IMR-90 (cell line): ENCODE measurements at regions not wholly inside any gene's neighbourhood (a gene's known extent, or its start where the extent isn't known, plus 50 kb on each side); places are given as distances from the start of the nearest gene placed in this dataset.

Source experiments
- ATAC-seq: fragments of 200-7000 bp; cut with Tn5 transposase; 2 replicates; pipeline ENCODE4 v1.9.1; 2020; ENCODE audit warnings: low read depth, mild to moderate bottlenecking, moderate library complexity
- BruUV-seq: library from RNA; stranded (reverse); fragments of 400-500 nt; replicated peaks from 2 replicates; lab custom pipeline; 2021; lab: Mats Ljungman, UMichigan
- CTCF ChIA-PET: fragments of 300-600 bp; formaldehyde crosslinking; extraction: SDS; loops from one replicate; lab custom pipeline; 2021; ENCODE audit warnings: antibody characterized with exemption; lab: Yijun Ruan, JAX
- POLR2A ChIA-PET: fragments of 300-600 bp; sonication (Branson Sonifier 250); formaldehyde crosslinking; loops from one replicate; lab custom pipeline; 2022; ENCODE audit warnings: antibody characterized with exemption; ENCODE audit not compliant: unreplicated experiment; lab: Charles Lee
- DNase-seq: peaks from one replicate; pipeline ENCODE4 v3.0.0; 2013
- H2AFZ ChIP-seq: replicated peaks from 2 replicates; pipeline ENCODE3; 2013; ENCODE audit warnings: low read length, mild to moderate bottlenecking; ENCODE audit not compliant: poor library complexity
- H2AK5ac ChIP-seq: 2 replicates; pipeline ENCODE4 v1.6.1; 2013; ENCODE audit warnings: low read depth, low read length, inconsistent platforms
- H2AK9ac ChIP-seq: replicated peaks from 2 replicates; pipeline ENCODE3; 2013; ENCODE audit warnings: mild to moderate bottlenecking, low read depth, low read length, moderate library complexity; ENCODE audit not compliant: poor library complexity
- H2BK120ac ChIP-seq: 2 replicates; pipeline ENCODE4 v1.6.1; 2013; ENCODE audit warnings: low read depth, low read length, inconsistent platforms
- H2BK15ac ChIP-seq: 3 replicates; pipeline ENCODE4 v1.6.1; 2013; ENCODE audit warnings: low read depth, low read length, inconsistent platforms
- H2BK20ac ChIP-seq: 2 replicates; pipeline ENCODE4 v1.6.1; 2013; ENCODE audit warnings: low read depth, mild to moderate bottlenecking, inconsistent platforms, low read length, moderate library complexity
- H2BK5ac ChIP-seq: 2 replicates; pipeline ENCODE4 v1.6.1; 2013; ENCODE audit warnings: mild to moderate bottlenecking, low read depth, low read length, inconsistent platforms; ENCODE audit not compliant: poor library complexity, severe bottlenecking
- H3K14ac ChIP-seq: replicated peaks from 2 replicates; pipeline ENCODE4 v1.6.1; 2013; ENCODE audit warnings: low read depth, low read length, inconsistent platforms
- H3K18ac ChIP-seq: 2 replicates; pipeline ENCODE4 v1.6.1; 2013; ENCODE audit warnings: low read depth, low read length, control low read depth
- H3K23ac ChIP-seq: 2 replicates; pipeline ENCODE4 v1.6.1; 2013; ENCODE audit warnings: low read depth, low read length, inconsistent platforms
- H3K27ac ChIP-seq: 2 replicates; pipeline ENCODE4 v1.5.1; 2013; ENCODE audit warnings: mild to moderate bottlenecking, control low read depth, low read length; ENCODE audit not compliant: insufficient read depth
- H3K27me3 ChIP-seq: 2 replicates; pipeline ENCODE4 v1.6.1; 2013; ENCODE audit warnings: low read length; ENCODE audit not compliant: control insufficient read depth, insufficient read depth
- H3K36me3 ChIP-seq: 2 replicates; pipeline ENCODE4 v1.6.1; 2013; ENCODE audit warnings: low read length, mixed read lengths; ENCODE audit not compliant: control insufficient read depth, insufficient read depth
- H3K4ac ChIP-seq: 2 replicates; pipeline ENCODE4 v1.6.1; 2013; ENCODE audit warnings: low read depth, low read length, inconsistent platforms
- H3K4me1 ChIP-seq: 2 replicates; pipeline ENCODE4 v1.6.1; 2013; ENCODE audit warnings: low read length, mixed read lengths; ENCODE audit not compliant: control insufficient read depth, insufficient read depth
- H3K4me2 ChIP-seq: 2 replicates; pipeline ENCODE4 v1.6.1; 2013; ENCODE audit warnings: low read depth, mild to moderate bottlenecking, control low read depth, low read length, moderate library complexity
- H3K4me3 ChIP-seq: 2 replicates; pipeline ENCODE4 v1.5.1; 2013; ENCODE audit warnings: low read depth, mild to moderate bottlenecking, control low read depth, low read length, moderate library complexity; ENCODE audit not compliant: insufficient read depth
- H3K56ac ChIP-seq: 2 replicates; pipeline ENCODE4 v1.6.1; 2013; ENCODE audit warnings: low read length, inconsistent platforms; ENCODE audit not compliant: insufficient read depth; ENCODE audit errors: extremely low read depth
- H3K79me1 ChIP-seq, 2 experiments: 2 replicates each; pipeline ENCODE4 v1.6.1; 2013; ENCODE audit warnings: low read length in 2 of 2, inconsistent platforms in 1 of 2, low read depth in 1 of 2
- H3K9ac ChIP-seq: 2 replicates; pipeline ENCODE4 v1.6.1; 2013; ENCODE audit warnings: low read depth, low read length, control low read depth
- H3K9me1 ChIP-seq: 2 replicates; pipeline ENCODE4 v1.6.1; 2013; ENCODE audit warnings: low read length, inconsistent platforms; ENCODE audit not compliant: insufficient read depth
- H3K9me3 ChIP-seq: 2 replicates; pipeline ENCODE4 v1.6.1; 2013; ENCODE audit warnings: low read length; ENCODE audit not compliant: control insufficient read depth, insufficient read depth
- H4K20me1 ChIP-seq: 2 replicates; pipeline ENCODE4 v1.6.1; 2013; ENCODE audit warnings: low read length, inconsistent platforms; ENCODE audit not compliant: insufficient read depth
- H4K5ac ChIP-seq: 2 replicates; pipeline ENCODE4 v1.6.1; 2013; ENCODE audit warnings: mild to moderate bottlenecking, low read depth, low read length, control low read depth
- H4K8ac ChIP-seq, 2 experiments: 2 replicates each; pipeline ENCODE4 v1.6.1; 2013; ENCODE audit warnings: low read depth in 2 of 2, low read length in 2 of 2, control low read depth in 1 of 2, inconsistent platforms in 1 of 2
- H4K91ac ChIP-seq: 2 replicates; pipeline ENCODE4 v1.6.1; 2013; ENCODE audit warnings: low read depth, low read length, inconsistent platforms; ENCODE audit not compliant: insufficient read depth
- CEBPB ChIP-seq: IDR thresholded peaks from 2 replicates; pipeline ENCODE4 v1.6.1; 2012; ENCODE audit warnings: low read depth, low read length, improper control_type of control experiment
- CHD1 ChIP-seq: IDR thresholded peaks from 2 replicates; pipeline ENCODE4 v1.6.1; 2012; ENCODE audit warnings: low read depth, low read length, improper control_type of control experiment
- FOS ChIP-seq: fragments of 150-350 bp; IDR thresholded peaks from 2 replicates; pipeline ENCODE4 v1.6.1; 2016; ENCODE audit warnings: low read depth, low read length
- MXI1 ChIP-seq: IDR thresholded peaks from 2 replicates; pipeline ENCODE4 v1.6.1; 2012; ENCODE audit warnings: low read depth, mild to moderate bottlenecking, low read length, moderate library complexity, borderline replicate concordance
- POLR2A ChIP-seq: IDR thresholded peaks from 2 replicates; pipeline ENCODE4 v1.6.1; 2012; ENCODE audit warnings: mild to moderate bottlenecking, low read depth, low read length
- RFX5 ChIP-seq: IDR thresholded peaks from 2 replicates; pipeline ENCODE4 v1.8.0; 2012; ENCODE audit warnings: low read depth, mild to moderate bottlenecking, low read length, moderate library complexity
- WGBS, 2 experiments: methylation state at CpG; one replicate each; pipeline versions ENCODE4 v1.1.5 to v1.1.7; 2013; ENCODE audit warnings: missing lambda C conversion rate in 2 of 2; ENCODE audit not compliant: insufficient read length in 1 of 2; ENCODE audit errors: extremely low coverage in 2 of 2; 5-methylcytosine and 5-hydroxymethylcytosine counted together
- dilution Hi-C: fragments of 300-500 bp; cut with HindIII; formaldehyde crosslinking; loops from one replicate; pipeline ENCODE4 v1.14.3; 2018; ENCODE audit warnings: low sequenced_read_pairs; ENCODE audit not compliant: unreplicated experiment
- in situ Hi-C: fragments of 300-500 bp; cut with MboI; formaldehyde crosslinking; loops from 3 replicates; pipeline ENCODE4 v1.14.3; 2019; ENCODE audit warnings: low sequenced_read_pairs, inconsistent platforms, mixed read lengths
- intact Hi-C: fragments of 100-400 bp; cut with micrococcal nuclease; formaldehyde crosslinking; loops from 2 replicates; pipeline ENCODE4 v1.10.0; 2022
- TF ChIP-seq, protein P1 (sequence below): fragments of 150-350 bp; IDR thresholded peaks from 2 replicates; pipeline ENCODE4 v1.6.1; 2017; ENCODE audit warnings: mild to moderate bottlenecking, antibody characterized with exemption, low read length, low read depth

DNA sequence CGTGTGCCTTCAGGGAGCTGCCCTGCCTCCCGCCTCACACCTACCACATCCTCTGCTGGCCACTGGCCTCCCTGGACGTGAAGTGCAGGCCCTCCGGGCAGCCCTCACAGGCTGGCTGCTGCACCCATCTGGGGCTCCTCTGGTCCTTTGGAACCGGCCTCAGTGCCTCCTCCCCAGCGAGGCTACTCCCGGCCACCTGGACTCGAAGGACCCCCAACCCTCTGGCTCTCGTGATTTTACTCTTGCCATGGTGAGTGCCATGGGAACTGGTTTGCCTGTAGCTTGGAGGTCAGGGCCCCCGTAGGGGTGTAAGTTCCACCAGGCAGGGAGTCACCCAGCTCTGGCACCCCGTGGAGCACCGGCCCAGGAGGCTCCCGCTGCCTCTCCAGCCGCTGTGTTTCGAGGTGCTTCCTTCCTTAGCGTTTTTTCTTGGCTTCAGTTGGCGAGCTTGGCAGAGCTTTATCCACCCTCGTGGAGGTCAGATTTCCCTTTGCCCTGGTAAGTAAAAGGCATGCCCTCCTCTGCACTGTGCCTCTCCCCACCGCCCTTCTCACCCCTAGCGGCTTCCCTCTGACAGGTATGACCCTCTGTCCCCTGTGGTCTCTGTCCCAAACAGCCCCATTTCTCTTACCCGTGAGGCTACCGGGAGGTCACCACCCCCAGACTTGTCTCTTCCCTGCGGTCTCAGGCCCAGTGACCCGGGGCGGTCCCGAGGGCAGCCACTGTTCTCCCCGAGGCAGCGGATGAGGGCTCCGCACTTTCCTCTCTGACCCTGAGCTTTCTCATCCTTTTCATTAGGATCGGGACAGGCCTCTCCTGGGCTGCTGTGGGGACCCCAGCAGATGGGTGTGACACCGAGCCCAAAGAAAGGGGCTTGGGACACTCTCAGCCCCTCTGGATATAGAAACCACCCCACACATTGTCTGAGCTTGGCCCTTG is 203.1 kb upstream of the C14orf180 start:
- H3K36me3 ChIP-seq: no peaks in the 10 kb centered on the region
- no peak overlapping the region for H4K91ac ChIP-seq
- no TSS peak for BruUV-seq
- no peak overlapping the region for H2BK120ac ChIP-seq
- peaks cover 34% of the 10 kb centered on the region for H3K9me3 ChIP-seq
- H3K4me1 ChIP-seq: no peaks in the 10 kb centered on the region
- H3K27ac ChIP-seq: no peak overlapping the region
- H3K18ac ChIP-seq: no peak overlapping the region
- DNase-seq (no peak), ATAC-seq (no peak)
- H2BK15ac ChIP-seq: no peak overlapping the region
- no peak overlapping the region for H4K8ac ChIP-seq
- no peak overlapping the region for H3K4ac ChIP-seq
- intact Hi-C loops (no loop called here), in situ Hi-C loops (no loop called here), dilution Hi-C loops (no loop called here)
- no peak overlapping the region for H3K9ac ChIP-seq
- no peak overlapping the region for H3K56ac ChIP-seq
- H2AFZ ChIP-seq: no peak overlapping the region
- no peak overlapping the region for H3K23ac ChIP-seq
- H3K4me3 ChIP-seq: no peak overlapping the region
- no peak overlapping the region for H4K5ac ChIP-seq
- H3K14ac ChIP-seq: no peak overlapping the region
- no peak overlapping the region for H2BK20ac ChIP-seq
- ChIA-PET POLR2A (no interaction called here), CTCF (no interaction called here)
- TF ChIP-seq MXI1 (no peak), POLR2A (no peak), FOS (no peak), RFX5 (no peak), CHD1 (no peak), CEBPB (no peak)
- TF ChIP-seq, protein P1, sequence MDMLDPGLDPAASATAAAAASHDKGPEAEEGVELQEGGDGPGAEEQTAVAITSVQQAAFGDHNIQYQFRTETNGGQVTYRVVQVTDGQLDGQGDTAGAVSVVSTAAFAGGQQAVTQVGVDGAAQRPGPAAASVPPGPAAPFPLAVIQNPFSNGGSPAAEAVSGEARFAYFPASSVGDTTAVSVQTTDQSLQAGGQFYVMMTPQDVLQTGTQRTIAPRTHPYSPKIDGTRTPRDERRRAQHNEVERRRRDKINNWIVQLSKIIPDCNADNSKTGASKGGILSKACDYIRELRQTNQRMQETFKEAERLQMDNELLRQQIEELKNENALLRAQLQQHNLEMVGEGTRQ: no peak
- no peak overlapping the region for H2AK9ac ChIP-seq
- 59% methylated on average over 8 of the region's 31 CpGs; no CpG with 5 or more reads in 1 of the 2 experiments for WGBS, 2 experiments
- H3K27me3 ChIP-seq: no peaks in the 10 kb centered on the region
- no peak overlapping the region for H3K4me2 ChIP-seq
- H3K9me1 ChIP-seq: no peaks in the 10 kb centered on the region
- no peaks in the 10 kb centered on the region for H3K79me1 ChIP-seq
- H2BK5ac ChIP-seq: no peak overlapping the region
- H2AK5ac ChIP-seq: no peak overlapping the region
- no peaks in the 10 kb centered on the region for H4K20me1 ChIP-seq
